ENCODE measurements at regions not wholly inside any gene's neighbourhood (a gene's known extent, or its start where the extent isn't known, plus 50 kb on each side); places are given as distances from the start of the nearest gene placed in this dataset.

GRCh38 chr10:18777258-18777657, 118.0 kb downstream of the ARL5B start:
- intact Hi-C loops (cut with DNase I), result no loop called here
- TF ChIP-seq POLR2AphosphoS5 (IDR thresholded peaks at IDR 0.05; ENCODE audit: insufficient read depth in 1 of 2, low read depth in 1 of 2) (no peak), CTCF (IDR thresholded peaks at IDR 0.05) (no peak), POLR2A (IDR thresholded peaks at IDR 0.05) (no peak)

GRCh38 chr10:18786478-18786877, 127.2 kb downstream of the ARL5B start:
- H3K27me3 ChIP-seq, result no peaks in the 10 kb centered on the region
- no peak overlapping the region for H3K4me3 ChIP-seq
- H3K9me3 ChIP-seq, result no peaks in the 10 kb centered on the region
- TF ChIP-seq POLR2AphosphoS5 (IDR thresholded peaks at IDR 0.05; ENCODE audit: insufficient read depth in 1 of 2, low read depth in 1 of 2) (no peak), CTCF (IDR thresholded peaks at IDR 0.05) (no peak), POLR2A (IDR thresholded peaks at IDR 0.05) (no peak)
- H3K36me3 ChIP-seq, result no peaks in the 10 kb centered on the region
- H3K4me1 ChIP-seq, result no peaks in the 10 kb centered on the region
- no peak overlapping the region for H3K27ac ChIP-seq
- intact Hi-C loops (cut with DNase I), result no loop called here
- DNase-seq (ENCODE audit: extremely low spot score in 2 of 2), result no peak

More at GRCh38 chr10:18777258-18777657, 118.0 kb downstream of the ARL5B start:
- no peak for DNase-seq (ENCODE audit: extremely low spot score in 2 of 2)
- Histone ChIP-seq H3K4me1 (no peaks in the 10 kb centered on the region), H3K27ac (no peak overlapping the region), H3K4me3 (no peak overlapping the region), H3K27me3 (no peaks in the 10 kb centered on the region), H3K9me3 (no peaks in the 10 kb centered on the region), H3K36me3 (no peaks in the 10 kb centered on the region)

GRCh38 chr10:18793951-18794350, 134.7 kb downstream of the ARL5B start:
- Histone ChIP-seq H3K9me3 (no peaks in the 10 kb centered on the region), H3K4me3 (no peak overlapping the region), H3K27me3 (no peaks in the 10 kb centered on the region), H3K4me1 (no peaks in the 10 kb centered on the region), H3K27ac (no peak overlapping the region), H3K36me3 (no peaks in the 10 kb centered on the region)
- TF ChIP-seq CTCF (IDR thresholded peaks at IDR 0.05) (peak in 1 of 3 experiments; percentile 2), POLR2AphosphoS5 (IDR thresholded peaks at IDR 0.05; ENCODE audit: insufficient read depth in 1 of 2, low read depth in 1 of 2) (no peak), POLR2A (IDR thresholded peaks at IDR 0.05) (no peak)
- intact Hi-C loops (cut with DNase I), result no loop called here
- DNase-seq (ENCODE audit: extremely low spot score in 2 of 2), result no peak

- TF ChIP-seq POLR2A (IDR thresholded peaks at IDR 0.05) (no peak), CTCF (IDR thresholded peaks at IDR 0.05) (no peak), POLR2AphosphoS5 (IDR thresholded peaks at IDR 0.05; ENCODE audit: insufficient read depth in 1 of 2, low read depth in 1 of 2) (no peak)
- no peaks in the 10 kb centered on the region for H3K4me1 ChIP-seq
- H3K36me3 ChIP-seq, result no peaks in the 10 kb centered on the region
- no peak overlapping the region for H3K4me3 ChIP-seq
- no peaks in the 10 kb centered on the region for H3K27me3 ChIP-seq
- no peak overlapping the region for H3K27ac ChIP-seq
- intact Hi-C loops (cut with DNase I), result no loop called here
- DNase-seq (ENCODE audit: extremely low spot score in 2 of 2), result no peak
- H3K9me3 ChIP-seq, result no peaks in the 10 kb centered on the region
Measured at GRCh38 chr10:18795549-18795948, 136.3 kb downstream of the ARL5B start.

- H3K9me3 ChIP-seq, result no peaks in the 10 kb centered on the region
- TF ChIP-seq POLR2A (IDR thresholded peaks at IDR 0.05) (no peak), POLR2AphosphoS5 (IDR thresholded peaks at IDR 0.05; ENCODE audit: insufficient read depth in 1 of 2, low read depth in 1 of 2) (no peak), CTCF (IDR thresholded peaks at IDR 0.05) (no peak)
- no peaks in the 10 kb centered on the region for H3K4me1 ChIP-seq
- no peaks in the 10 kb centered on the region for H3K36me3 ChIP-seq
- H3K4me3 ChIP-seq, result no peak overlapping the region
- no peak for DNase-seq (ENCODE audit: extremely low spot score in 2 of 2)
- no peaks in the 10 kb centered on the region for H3K27me3 ChIP-seq
- intact Hi-C loops (cut with DNase I), result no loop called here
- no peak overlapping the region for H3K27ac ChIP-seq
Measured at GRCh38 chr10:18797286-18797685, 138.1 kb downstream of the ARL5B start.
